B cell (primary cell): ENCODE measurements at regions not wholly inside any gene's neighbourhood (a gene's known extent, or its start where the extent isn't known, plus 50 kb on each side); places are given as distances from the start of the nearest gene placed in this dataset.

Experiments used
- CTCF ChIP-seq: fragments of 200-600 bp; IDR thresholded peaks from one replicate; pipeline ENCODE4 v1.8.0; 2022; ENCODE audit warnings: antibody characterized with exemption, mild to moderate bottlenecking
- EZH2 ChIP-seq: IDR thresholded peaks from 2 replicates; pipeline ENCODE4 v1.6.1; 2012; ENCODE audit warnings: borderline replicate concordance, low read depth, mild to moderate bottlenecking, moderate library complexity, low read length; ENCODE audit not compliant: insufficient read depth, poor library complexity, severe bottlenecking

GRCh38 chr2:36294316-36294721 lies 61.3 kb upstream of the CRIM1 start:
- no peak for TF ChIP-seq CTCF
- no peak for TF ChIP-seq EZH2
